ENCODE measurements at regions not wholly inside any gene's neighbourhood (a gene's known extent, or its start where the extent isn't known, plus 50 kb on each side); places are given as distances from the start of the nearest gene placed in this dataset.

DNA sequence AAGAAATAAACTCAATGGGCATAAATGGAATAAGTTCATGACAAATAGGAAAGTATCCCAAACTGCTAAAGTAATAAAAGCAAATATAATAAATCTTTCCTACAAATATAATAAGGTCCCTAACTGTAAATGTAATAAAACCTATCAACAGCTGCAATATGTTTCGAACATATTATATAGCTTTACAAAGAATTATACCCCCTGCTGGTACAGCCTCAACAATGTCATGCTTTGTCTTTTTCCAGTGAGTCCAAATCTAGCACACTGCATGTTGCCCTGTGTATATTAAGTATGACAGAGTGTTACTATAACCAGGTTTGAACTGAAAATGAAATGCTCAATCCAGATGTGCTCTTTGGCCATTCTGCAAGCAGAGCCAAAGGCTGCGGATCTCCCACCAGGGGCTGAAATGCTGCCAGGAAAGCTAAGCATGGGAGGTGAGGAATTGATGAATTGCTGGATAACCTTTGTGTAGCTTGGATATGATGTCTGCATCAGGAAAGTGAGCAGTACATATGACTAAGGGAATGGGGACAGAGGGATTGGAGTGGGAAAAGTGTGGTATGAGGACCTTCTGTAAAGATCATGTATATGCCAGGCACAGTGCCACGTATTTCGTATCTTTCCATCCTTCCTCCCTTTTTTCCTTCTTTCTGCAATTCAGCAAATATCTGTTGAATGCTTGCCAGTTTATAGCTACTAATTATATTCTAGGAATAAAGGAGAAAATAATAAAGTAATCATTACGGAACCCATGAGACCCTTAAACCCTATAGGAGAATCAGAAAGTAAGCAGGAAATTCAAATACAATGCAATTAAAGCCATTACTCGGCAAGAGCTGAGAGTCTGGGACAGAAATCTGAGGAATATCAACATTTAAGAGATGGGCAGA, 954.6 kb upstream of the LCORL start:
- TF ChIP-seq ZFP3 (CRISPR knock-in tag; IDR thresholded peaks at IDR 0.05) (no peak), ISL1 (CRISPR knock-in tag; IDR thresholded peaks at IDR 0.05) (no peak), ZNF565 (CRISPR knock-in tag; conservative IDR thresholded peaks at IDR 0.05; ENCODE audit: low read depth) (no peak), PATZ1 (CRISPR knock-in tag; IDR thresholded peaks at IDR 0.05; ENCODE audit: borderline replicate concordance) (no peak), ARNTL (CRISPR knock-in tag; IDR thresholded peaks at IDR 0.05; ENCODE audit: borderline replicate concordance, low read depth) (no peak), ZFP30 (CRISPR knock-in tag; IDR thresholded peaks at IDR 0.05) (no peak), GLIS3 (CRISPR knock-in tag; IDR thresholded peaks at IDR 0.05) (no peak)
- TF ChIP-seq, protein P1, sequence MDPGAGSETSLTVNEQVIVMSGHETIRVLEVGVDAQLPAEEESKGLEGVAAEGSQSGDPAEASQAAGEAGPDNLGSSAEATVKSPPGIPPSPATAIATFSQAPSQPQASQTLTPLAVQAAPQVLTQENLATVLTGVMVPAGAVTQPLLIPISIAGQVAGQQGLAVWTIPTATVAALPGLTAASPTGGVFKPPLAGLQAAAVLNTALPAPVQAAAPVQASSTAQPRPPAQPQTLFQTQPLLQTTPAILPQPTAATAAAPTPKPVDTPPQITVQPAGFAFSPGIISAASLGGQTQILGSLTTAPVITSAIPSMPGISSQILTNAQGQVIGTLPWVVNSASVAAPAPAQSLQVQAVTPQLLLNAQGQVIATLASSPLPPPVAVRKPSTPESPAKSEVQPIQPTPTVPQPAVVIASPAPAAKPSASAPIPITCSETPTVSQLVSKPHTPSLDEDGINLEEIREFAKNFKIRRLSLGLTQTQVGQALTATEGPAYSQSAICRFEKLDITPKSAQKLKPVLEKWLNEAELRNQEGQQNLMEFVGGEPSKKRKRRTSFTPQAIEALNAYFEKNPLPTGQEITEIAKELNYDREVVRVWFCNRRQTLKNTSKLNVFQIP (CRISPR knock-in tag; IDR thresholded peaks at IDR 0.05; ENCODE audit: borderline replicate concordance, low read depth): no peak
- TF ChIP-seq, protein P2, sequence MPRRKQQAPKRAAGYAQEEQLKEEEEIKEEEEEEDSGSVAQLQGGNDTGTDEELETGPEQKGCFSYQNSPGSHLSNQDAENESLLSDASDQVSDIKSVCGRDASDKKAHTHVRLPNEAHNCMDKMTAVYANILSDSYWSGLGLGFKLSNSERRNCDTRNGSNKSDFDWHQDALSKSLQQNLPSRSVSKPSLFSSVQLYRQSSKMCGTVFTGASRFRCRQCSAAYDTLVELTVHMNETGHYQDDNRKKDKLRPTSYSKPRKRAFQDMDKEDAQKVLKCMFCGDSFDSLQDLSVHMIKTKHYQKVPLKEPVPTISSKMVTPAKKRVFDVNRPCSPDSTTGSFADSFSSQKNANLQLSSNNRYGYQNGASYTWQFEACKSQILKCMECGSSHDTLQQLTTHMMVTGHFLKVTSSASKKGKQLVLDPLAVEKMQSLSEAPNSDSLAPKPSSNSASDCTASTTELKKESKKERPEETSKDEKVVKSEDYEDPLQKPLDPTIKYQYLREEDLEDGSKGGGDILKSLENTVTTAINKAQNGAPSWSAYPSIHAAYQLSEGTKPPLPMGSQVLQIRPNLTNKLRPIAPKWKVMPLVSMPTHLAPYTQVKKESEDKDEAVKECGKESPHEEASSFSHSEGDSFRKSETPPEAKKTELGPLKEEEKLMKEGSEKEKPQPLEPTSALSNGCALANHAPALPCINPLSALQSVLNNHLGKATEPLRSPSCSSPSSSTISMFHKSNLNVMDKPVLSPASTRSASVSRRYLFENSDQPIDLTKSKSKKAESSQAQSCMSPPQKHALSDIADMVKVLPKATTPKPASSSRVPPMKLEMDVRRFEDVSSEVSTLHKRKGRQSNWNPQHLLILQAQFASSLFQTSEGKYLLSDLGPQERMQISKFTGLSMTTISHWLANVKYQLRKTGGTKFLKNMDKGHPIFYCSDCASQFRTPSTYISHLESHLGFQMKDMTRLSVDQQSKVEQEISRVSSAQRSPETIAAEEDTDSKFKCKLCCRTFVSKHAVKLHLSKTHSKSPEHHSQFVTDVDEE (CRISPR knock-in tag; IDR thresholded peaks at IDR 0.05): no peak
- TF ChIP-seq, protein P3, sequence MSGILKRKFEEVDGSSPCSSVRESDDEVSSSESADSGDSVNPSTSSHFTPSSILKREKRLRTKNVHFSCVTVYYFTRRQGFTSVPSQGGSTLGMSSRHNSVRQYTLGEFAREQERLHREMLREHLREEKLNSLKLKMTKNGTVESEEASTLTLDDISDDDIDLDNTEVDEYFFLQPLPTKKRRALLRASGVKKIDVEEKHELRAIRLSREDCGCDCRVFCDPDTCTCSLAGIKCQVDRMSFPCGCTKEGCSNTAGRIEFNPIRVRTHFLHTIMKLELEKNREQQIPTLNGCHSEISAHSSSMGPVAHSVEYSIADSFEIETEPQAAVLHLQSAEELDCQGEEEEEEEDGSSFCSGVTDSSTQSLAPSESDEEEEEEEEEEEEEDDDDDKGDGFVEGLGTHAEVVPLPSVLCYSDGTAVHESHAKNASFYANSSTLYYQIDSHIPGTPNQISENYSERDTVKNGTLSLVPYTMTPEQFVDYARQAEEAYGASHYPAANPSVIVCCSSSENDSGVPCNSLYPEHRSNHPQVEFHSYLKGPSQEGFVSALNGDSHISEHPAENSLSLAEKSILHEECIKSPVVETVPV (CRISPR knock-in tag; IDR thresholded peaks at IDR 0.05): no peak

All from SK-N-SH treated with all-trans-retinoic acid at 6 μM for 48 hours (cell line).